ENCODE measurements at regions not wholly inside any gene's neighbourhood (a gene's known extent, or its start where the extent isn't known, plus 50 kb on each side); places are given as distances from the start of the nearest gene placed in this dataset.

DNA sequence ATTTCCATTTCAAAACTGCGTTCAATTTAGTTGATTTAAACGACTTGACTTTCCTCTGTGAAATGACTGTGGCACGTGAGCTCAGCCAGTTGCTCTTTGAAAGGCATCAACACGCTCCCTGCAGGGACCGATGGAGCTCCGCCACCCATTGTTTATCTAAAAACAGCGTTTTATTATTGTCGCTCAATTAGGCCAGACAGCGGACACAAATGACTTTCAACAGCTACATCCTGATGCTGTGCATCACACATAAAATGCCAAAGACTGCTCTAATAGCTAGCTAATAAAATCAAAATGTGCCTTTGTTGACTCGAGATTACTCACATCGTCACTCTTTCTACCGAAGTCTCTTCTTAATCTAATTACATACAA, 332.5 kb downstream of the CD83 start:
- TF ChIP-seq POLR2A (IDR thresholded peaks at IDR 0.05; ENCODE audit: low read length): no peak
- no peak for TF ChIP-seq GATA1 (IDR thresholded peaks at IDR 0.05; ENCODE audit: low read depth, low read length)

Data from erythroblast (primary cell).